ENCODE measurements at regions not wholly inside any gene's neighbourhood (a gene's known extent, or its start where the extent isn't known, plus 50 kb on each side); places are given as distances from the start of the nearest gene placed in this dataset.

- no peak overlapping the region for H3K4me3 ChIP-seq (ENCODE audit: low read depth, low read length)
- TF ChIP-seq CTCF (IDR thresholded peaks at IDR 0.05; ENCODE audit: borderline replicate concordance, insufficient read depth, low read depth, low read length), result no peak
Measured at GRCh38 chr22:48199667-48200066, 1437.2 kb downstream of the TBC1D22A start.

- no peak for TF ChIP-seq CTCF (IDR thresholded peaks at IDR 0.05; ENCODE audit: borderline replicate concordance, insufficient read depth, low read depth, low read length)
Measured at GRCh38 chr22:48198489-48199459, 1436.3 kb downstream of the TBC1D22A start.

GRCh38 chr22:48197189-48197690 is 1434.8 kb downstream of the TBC1D22A start:
- no peak overlapping the region for H3K4me3 ChIP-seq (ENCODE audit: low read depth, low read length)
- TF ChIP-seq CTCF (IDR thresholded peaks at IDR 0.05; ENCODE audit: borderline replicate concordance, insufficient read depth, low read depth, low read length), result no peak

More at GRCh38 chr22:48198489-48199459, 1436.3 kb downstream of the TBC1D22A start:
- no peak overlapping the region for H3K4me3 ChIP-seq (ENCODE audit: low read depth, low read length)

GRCh38 chr22:48192920-48193319 is 1430.5 kb downstream of the TBC1D22A start:
- TF ChIP-seq CTCF (IDR thresholded peaks at IDR 0.05; ENCODE audit: borderline replicate concordance, insufficient read depth, low read depth, low read length), result no peak
- no peak overlapping the region for H3K4me3 ChIP-seq (ENCODE audit: low read depth, low read length)

GRCh38 chr22:48192071-48192470 is 1429.6 kb downstream of the TBC1D22A start:
- no peak overlapping the region for H3K4me3 ChIP-seq (ENCODE audit: low read depth, low read length)

DNA sequence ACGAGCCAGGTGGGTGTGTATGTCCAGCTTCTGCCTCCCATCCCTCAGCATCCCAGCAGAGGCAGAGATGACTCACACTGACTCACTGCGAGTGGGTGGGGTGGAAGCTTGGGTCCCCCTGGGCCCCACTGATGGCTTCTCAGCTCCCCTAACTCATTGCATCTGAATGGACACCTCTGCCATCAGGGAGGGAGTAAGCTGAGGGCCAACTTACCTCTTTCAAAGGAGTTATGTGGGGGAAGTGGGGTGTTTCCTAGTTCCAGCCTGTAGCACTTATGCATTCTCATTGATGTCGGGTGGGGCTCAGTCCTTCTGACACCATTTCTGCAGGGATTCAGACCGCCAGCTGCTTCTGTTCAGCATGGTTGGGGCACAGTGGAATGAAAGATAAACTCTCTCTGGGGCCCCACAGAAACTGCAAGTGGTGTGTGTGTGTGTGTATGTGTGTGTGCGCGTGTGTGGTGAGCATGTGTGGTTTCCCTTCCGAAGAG is 1425.8 kb downstream of the TBC1D22A start:
- no peak overlapping the region for H3K4me3 ChIP-seq (ENCODE audit: low read depth, low read length)
- TF ChIP-seq CTCF (IDR thresholded peaks at IDR 0.05; ENCODE audit: borderline replicate concordance, insufficient read depth, low read depth, low read length), result no peak

More at GRCh38 chr22:48192071-48192470, 1429.6 kb downstream of the TBC1D22A start:
- no peak for TF ChIP-seq CTCF (IDR thresholded peaks at IDR 0.05; ENCODE audit: borderline replicate concordance, insufficient read depth, low read depth, low read length)
